GM23338 (cell line): ENCODE measurements at regions not wholly inside any gene's neighbourhood (a gene's known extent, or its start where the extent isn't known, plus 50 kb on each side); places are given as distances from the start of the nearest gene placed in this dataset.

ENCODE experiments used
- ATAC-seq: fragments of 200-7000 bp; cut with Tn5 transposase; 3 replicates; pipeline ENCODE4 v1.9.1; 2020
- DNase-seq: peaks from one replicate; pipeline ENCODE4 v3.0.0-alpha.2; 2015; ENCODE audit warnings: low spot score
- H2AFZ ChIP-seq: fragments of 200-600 bp; sonication (generic); 2 replicates; pipeline ENCODE4 v1.8.0; 2016; ENCODE audit warnings: antibody characterized with exemption, mild to moderate bottlenecking, moderate library complexity
- H3F3A ChIP-seq: fragments of 200-600 bp; sonication (generic); replicated peaks from 2 replicates; pipeline ENCODE4 v1.8.0; 2017; ENCODE audit warnings: antibody characterized with exemption, mixed run types, low read depth
- H3K27ac ChIP-seq: fragments of 200-600 bp; sonication (generic); 2 replicates; pipeline ENCODE4 v1.6.1; 2016; ENCODE audit warnings: low read depth
- H3K27me3 ChIP-seq: fragments of 200-600 bp; sonication (generic); 2 replicates; pipeline ENCODE4 v1.8.0; 2016; ENCODE audit warnings: mild to moderate bottlenecking, mixed run types, moderate library complexity; ENCODE audit not compliant: insufficient read depth
- H3K36me3 ChIP-seq: fragments of 200-600 bp; sonication (generic); 2 replicates; pipeline ENCODE4 v1.8.0; 2016; ENCODE audit warnings: mild to moderate bottlenecking; ENCODE audit not compliant: insufficient read depth
- H3K4me1 ChIP-seq: fragments of 200-600 bp; sonication (generic); 2 replicates; pipeline ENCODE4 v1.8.0; 2016; ENCODE audit warnings: mild to moderate bottlenecking, moderate library complexity; ENCODE audit not compliant: insufficient read depth
- H3K4me2 ChIP-seq: fragments of 200-600 bp; sonication (generic); 2 replicates; pipeline ENCODE4 v1.7.1; 2017; ENCODE audit warnings: mixed run types
- H3K4me3 ChIP-seq: fragments of 200-600 bp; sonication (generic); 2 replicates; pipeline ENCODE4 v1.6.1; 2016; ENCODE audit warnings: mixed run types
- H3K79me2 ChIP-seq: fragments of 200-600 bp; sonication (generic); replicated peaks from 2 replicates; pipeline ENCODE4 v1.8.0; 2017; ENCODE audit warnings: mild to moderate bottlenecking; ENCODE audit not compliant: insufficient read depth
- H3K9me2 ChIP-seq: fragments of 200-600 bp; sonication (generic); 2 replicates; pipeline ENCODE4 v1.8.0; 2017; ENCODE audit not compliant: insufficient read depth
- H4K20me1 ChIP-seq: fragments of 200-600 bp; sonication (generic); replicated peaks from 2 replicates; pipeline ENCODE4 v1.8.0; 2017; ENCODE audit warnings: mild to moderate bottlenecking; ENCODE audit not compliant: insufficient read depth
- H3K27ac Mint-ChIP-seq: 2 replicates; pipeline ENCODE4 v1.8.0; 2020; ENCODE audit warnings: inconsistent platforms, mild to moderate bottlenecking, moderate library complexity, mixed read lengths
- H3K27me3 Mint-ChIP-seq: 3 replicates; pipeline ENCODE4 v1.8.0; 2022; ENCODE audit warnings: low read depth, mild to moderate bottlenecking, moderate library complexity, mixed read lengths, inconsistent platforms; ENCODE audit not compliant: insufficient read depth, poor library complexity
- H3K36me3 Mint-ChIP-seq: 3 replicates; pipeline ENCODE4 v1.8.0; 2021; ENCODE audit warnings: low read depth, mild to moderate bottlenecking, inconsistent platforms, moderate library complexity, mixed read lengths
- H3K4me1 Mint-ChIP-seq: 3 replicates; pipeline ENCODE4 v1.8.0; 2020; ENCODE audit warnings: mild to moderate bottlenecking, inconsistent platforms, mixed read lengths
- H3K4me3 Mint-ChIP-seq: 3 replicates; pipeline ENCODE4 v1.8.0; 2021; ENCODE audit warnings: moderate library complexity, mild to moderate bottlenecking, inconsistent platforms, mixed read lengths
- H3K9me3 Mint-ChIP-seq: 3 replicates; pipeline ENCODE4 v1.8.0; 2020; ENCODE audit warnings: moderate library complexity, mild to moderate bottlenecking, inconsistent platforms, mixed read lengths
- CREB1 ChIP-seq: fragments of 250-450 bp; sonication (Bioruptor Pico); IDR thresholded peaks from 2 replicates; pipeline ENCODE4 v1.5.0; 2020; ENCODE audit warnings: low read depth, mild to moderate bottlenecking, moderate library complexity
- CTCF ChIP-seq, 2 experiments: fragments of 200-600 bp in 1 of 2; sonication (generic) in 1 of 2; conservative IDR thresholded peaks; 2 replicates each; pipeline versions ENCODE4 v1.5.1 to v1.6.1; 2016 to 2017; ENCODE audit warnings: antibody characterized with exemption in 2 of 2, low read depth in 2 of 2, mild to moderate bottlenecking in 2 of 2, moderate library complexity in 1 of 2
- ETS1 ChIP-seq: IDR thresholded peaks from 2 replicates; pipeline ENCODE4 v1.6.1; 2016; ENCODE audit warnings: antibody characterized with exemption
- EZH2 ChIP-seq: fragments of 200-600 bp; sonication (generic); IDR thresholded peaks from one replicate; pipeline ENCODE4 v1.8.0; 2017; ENCODE audit warnings: antibody characterized with exemption, mild to moderate bottlenecking, low read depth; ENCODE audit not compliant: unreplicated experiment
- EZH2phosphoT487 ChIP-seq: fragments of 200-600 bp; sonication (generic); IDR thresholded peaks from one replicate; pipeline ENCODE4 v1.8.1; 2018; ENCODE audit warnings: antibody characterized with exemption; ENCODE audit not compliant: unreplicated experiment
- JUNB ChIP-seq: IDR thresholded peaks from one replicate; pipeline ENCODE4 v1.6.1; 2016; ENCODE audit warnings: antibody characterized with exemption; ENCODE audit not compliant: unreplicated experiment
- NANOG ChIP-seq: IDR thresholded peaks from 2 replicates; pipeline ENCODE4 v1.6.1; 2016; ENCODE audit warnings: antibody characterized with exemption, borderline replicate concordance
- POLR2AphosphoS5 ChIP-seq: IDR thresholded peaks from 2 replicates; pipeline ENCODE4 v1.6.1; 2016; ENCODE audit warnings: antibody characterized with exemption, low read depth
- REST ChIP-seq: IDR thresholded peaks from one replicate; pipeline ENCODE4 v1.6.1; 2018; ENCODE audit warnings: antibody characterized with exemption; ENCODE audit not compliant: unreplicated experiment
- STAT1 ChIP-seq: IDR thresholded peaks from one replicate; pipeline ENCODE4 v1.6.1; 2016; ENCODE audit warnings: antibody characterized with exemption; ENCODE audit not compliant: unreplicated experiment
- ZNF114 ChIP-seq: fragments of 250-450 bp; sonication (Bioruptor Pico); IDR thresholded peaks from 2 replicates; pipeline ENCODE4 v1.5.0; 2020; ENCODE audit warnings: mild to moderate bottlenecking, moderate library complexity
- ZNF331 ChIP-seq: fragments of 250-450 bp; sonication (Bioruptor Pico); IDR thresholded peaks from 2 replicates; pipeline ENCODE4 v1.5.0; 2020; ENCODE audit warnings: low read depth, mild to moderate bottlenecking, moderate library complexity
- TF ChIP-seq, protein P1 (sequence below): fragments of 250-450 bp; sonication (Bioruptor Pico); IDR thresholded peaks from 2 replicates; pipeline ENCODE4 v1.5.0; 2020; ENCODE audit warnings: mild to moderate bottlenecking, moderate library complexity

GRCh38 chr4:147286846-147287587, 193.9 kb upstream of the EDNRA start:
- ATAC-seq: no peak
- DNase-seq: no peak

More at GRCh38 chr4:147286846-147287587, 193.9 kb upstream of the EDNRA start:
- Mint-ChIP-seq H3K9me3 (no peaks in the 10 kb centered on the region; the same call in 2 of the 3 replicates), H3K4me1 (no peaks in the 10 kb centered on the region), H3K4me3 (no peak overlapping the region), H3K27ac (no peak overlapping the region), H3K36me3 (no peaks in the 10 kb centered on the region), H3K27me3 (peaks cover 9% of the 10 kb centered on the region)
- H4K20me1 ChIP-seq: no peaks in the 10 kb centered on the region
- H3K9me2 ChIP-seq: peaks cover 4% of the 10 kb centered on the region
- no peaks in the 10 kb centered on the region for H3K79me2 ChIP-seq
- H3F3A ChIP-seq: no peaks in the 10 kb centered on the region
- H3K27me3 ChIP-seq: no peaks in the 10 kb centered on the region
- no peak overlapping the region for H2AFZ ChIP-seq
- no peak for TF ChIP-seq EZH2
- TF ChIP-seq ZNF114: no peak
- no peak for TF ChIP-seq CTCF (conservative IDR thresholded peaks at IDR 0.05; ENCODE audit: low read depth in 2 of 2)
- no peak for TF ChIP-seq NANOG
- no peak for TF ChIP-seq JUNB
- TF ChIP-seq, protein P1, sequence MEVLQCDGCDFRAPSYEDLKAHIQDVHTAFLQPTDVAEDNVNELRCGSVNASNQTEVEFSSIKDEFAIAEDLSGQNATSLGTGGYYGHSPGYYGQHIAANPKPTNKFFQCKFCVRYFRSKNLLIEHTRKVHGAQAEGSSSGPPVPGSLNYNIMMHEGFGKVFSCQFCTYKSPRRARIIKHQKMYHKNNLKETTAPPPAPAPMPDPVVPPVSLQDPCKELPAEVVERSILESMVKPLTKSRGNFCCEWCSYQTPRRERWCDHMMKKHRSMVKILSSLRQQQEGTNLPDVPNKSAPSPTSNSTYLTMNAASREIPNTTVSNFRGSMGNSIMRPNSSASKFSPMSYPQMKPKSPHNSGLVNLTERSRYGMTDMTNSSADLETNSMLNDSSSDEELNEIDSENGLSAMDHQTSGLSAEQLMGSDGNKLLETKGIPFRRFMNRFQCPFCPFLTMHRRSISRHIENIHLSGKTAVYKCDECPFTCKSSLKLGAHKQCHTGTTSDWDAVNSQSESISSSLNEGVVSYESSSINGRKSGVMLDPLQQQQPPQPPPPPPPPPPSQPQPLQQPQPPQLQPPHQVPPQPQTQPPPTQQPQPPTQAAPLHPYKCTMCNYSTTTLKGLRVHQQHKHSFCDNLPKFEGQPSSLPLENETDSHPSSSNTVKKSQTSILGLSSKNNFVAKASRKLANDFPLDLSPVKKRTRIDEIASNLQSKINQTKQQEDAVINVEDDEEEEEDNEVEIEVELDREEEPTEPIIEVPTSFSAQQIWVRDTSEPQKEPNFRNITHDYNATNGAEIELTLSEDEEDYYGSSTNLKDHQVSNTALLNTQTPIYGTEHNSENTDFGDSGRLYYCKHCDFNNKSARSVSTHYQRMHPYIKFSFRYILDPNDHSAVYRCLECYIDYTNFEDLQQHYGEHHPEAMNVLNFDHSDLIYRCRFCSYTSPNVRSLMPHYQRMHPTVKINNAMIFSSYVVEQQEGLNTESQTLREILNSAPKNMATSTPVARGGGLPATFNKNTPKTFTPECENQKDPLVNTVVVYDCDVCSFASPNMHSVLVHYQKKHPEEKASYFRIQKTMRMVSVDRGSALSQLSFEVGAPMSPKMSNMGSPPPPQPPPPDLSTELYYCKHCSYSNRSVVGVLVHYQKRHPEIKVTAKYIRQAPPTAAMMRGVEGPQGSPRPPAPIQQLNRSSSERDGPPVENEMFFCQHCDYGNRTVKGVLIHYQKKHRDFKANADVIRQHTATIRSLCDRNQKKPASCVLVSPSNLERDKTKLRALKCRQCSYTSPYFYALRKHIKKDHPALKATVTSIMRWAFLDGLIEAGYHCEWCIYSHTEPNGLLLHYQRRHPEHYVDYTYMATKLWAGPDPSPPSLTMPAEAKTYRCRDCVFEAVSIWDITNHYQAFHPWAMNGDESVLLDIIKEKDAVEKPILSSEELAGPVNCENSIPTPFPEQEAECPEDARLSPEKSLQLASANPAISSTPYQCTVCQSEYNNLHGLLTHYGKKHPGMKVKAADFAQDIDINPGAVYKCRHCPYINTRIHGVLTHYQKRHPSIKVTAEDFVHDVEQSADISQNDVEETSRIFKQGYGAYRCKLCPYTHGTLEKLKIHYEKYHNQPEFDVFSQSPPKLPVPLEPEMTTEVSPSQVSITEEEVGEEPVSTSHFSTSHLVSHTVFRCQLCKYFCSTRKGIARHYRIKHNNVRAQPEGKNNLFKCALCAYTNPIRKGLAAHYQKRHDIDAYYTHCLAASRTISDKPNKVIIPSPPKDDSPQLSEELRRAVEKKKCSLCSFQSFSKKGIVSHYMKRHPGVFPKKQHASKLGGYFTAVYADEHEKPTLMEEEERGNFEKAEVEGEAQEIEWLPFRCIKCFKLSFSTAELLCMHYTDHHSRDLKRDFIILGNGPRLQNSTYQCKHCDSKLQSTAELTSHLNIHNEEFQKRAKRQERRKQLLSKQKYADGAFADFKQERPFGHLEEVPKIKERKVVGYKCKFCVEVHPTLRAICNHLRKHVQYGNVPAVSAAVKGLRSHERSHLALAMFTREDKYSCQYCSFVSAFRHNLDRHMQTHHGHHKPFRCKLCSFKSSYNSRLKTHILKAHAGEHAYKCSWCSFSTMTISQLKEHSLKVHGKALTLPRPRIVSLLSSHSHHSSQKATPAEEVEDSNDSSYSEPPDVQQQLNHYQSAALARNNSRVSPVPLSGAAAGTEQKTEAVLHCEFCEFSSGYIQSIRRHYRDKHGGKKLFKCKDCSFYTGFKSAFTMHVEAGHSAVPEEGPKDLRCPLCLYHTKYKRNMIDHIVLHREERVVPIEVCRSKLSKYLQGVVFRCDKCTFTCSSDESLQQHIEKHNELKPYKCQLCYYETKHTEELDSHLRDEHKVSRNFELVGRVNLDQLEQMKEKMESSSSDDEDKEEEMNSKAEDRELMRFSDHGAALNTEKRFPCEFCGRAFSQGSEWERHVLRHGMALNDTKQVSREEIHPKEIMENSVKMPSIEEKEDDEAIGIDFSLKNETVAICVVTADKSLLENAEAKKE (CRISPR knock-in tag): no peak
- no peak for TF ChIP-seq CREB1
- no peak for TF ChIP-seq ETS1
- TF ChIP-seq REST: no peak
- no peak for TF ChIP-seq ZNF331 (CRISPR knock-in tag)
- TF ChIP-seq EZH2phosphoT487: no peak
- no peak for TF ChIP-seq POLR2AphosphoS5
- TF ChIP-seq STAT1: no peak
- H3K4me2 ChIP-seq: no peak overlapping the region
- H3K27ac ChIP-seq: no peak overlapping the region
- H3K4me3 ChIP-seq: no peak overlapping the region
- H3K36me3 ChIP-seq: no peaks in the 10 kb centered on the region
- no peaks in the 10 kb centered on the region for H3K4me1 ChIP-seq
